Fibroblast of pulmonary artery (primary cell): ENCODE measurements at regions not wholly inside any gene's neighbourhood (a gene's known extent, or its start where the extent isn't known, plus 50 kb on each side); places are given as distances from the start of the nearest gene placed in this dataset.

ENCODE experiments used
- DNase-seq: peaks from one replicate; pipeline ENCODE4 v3.0.0-alpha.2; 2010; ENCODE audit warnings: low read depth
- H3K4me3 ChIP-seq: replicated peaks from 2 replicates; pipeline ENCODE4 v1.5.1; 2011; ENCODE audit warnings: low read depth, mild to moderate bottlenecking, control low read depth, low read length, moderate library complexity
- TF ChIP-seq, protein P1 (sequence below): IDR thresholded peaks from 2 replicates; pipeline ENCODE4 v1.5.1; 2011; ENCODE audit warnings: mild to moderate bottlenecking, control low read depth, low read length, inconsistent platforms; ENCODE audit errors: missing control alignments

DNA sequence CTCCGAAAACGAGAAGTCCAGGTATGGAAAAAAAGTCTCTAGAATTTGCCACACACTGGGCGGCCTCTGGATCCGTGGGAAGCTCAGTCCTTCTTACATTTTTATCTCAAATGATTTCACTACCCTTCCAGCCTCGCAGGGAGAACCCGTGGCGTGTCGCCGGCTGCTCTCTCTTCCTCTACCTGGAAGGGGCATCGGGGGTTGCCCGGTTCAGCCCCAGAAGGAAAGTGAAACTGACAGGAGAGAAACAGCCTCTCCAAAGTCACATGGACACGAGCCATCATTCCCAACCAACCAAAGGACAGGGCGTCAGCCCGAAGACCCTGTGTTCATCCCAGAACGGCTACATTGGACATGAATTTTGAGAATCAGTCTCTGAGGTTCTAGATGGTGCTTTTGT is 182.5 kb downstream of the ADSS2 start:
- TF ChIP-seq, protein P1, sequence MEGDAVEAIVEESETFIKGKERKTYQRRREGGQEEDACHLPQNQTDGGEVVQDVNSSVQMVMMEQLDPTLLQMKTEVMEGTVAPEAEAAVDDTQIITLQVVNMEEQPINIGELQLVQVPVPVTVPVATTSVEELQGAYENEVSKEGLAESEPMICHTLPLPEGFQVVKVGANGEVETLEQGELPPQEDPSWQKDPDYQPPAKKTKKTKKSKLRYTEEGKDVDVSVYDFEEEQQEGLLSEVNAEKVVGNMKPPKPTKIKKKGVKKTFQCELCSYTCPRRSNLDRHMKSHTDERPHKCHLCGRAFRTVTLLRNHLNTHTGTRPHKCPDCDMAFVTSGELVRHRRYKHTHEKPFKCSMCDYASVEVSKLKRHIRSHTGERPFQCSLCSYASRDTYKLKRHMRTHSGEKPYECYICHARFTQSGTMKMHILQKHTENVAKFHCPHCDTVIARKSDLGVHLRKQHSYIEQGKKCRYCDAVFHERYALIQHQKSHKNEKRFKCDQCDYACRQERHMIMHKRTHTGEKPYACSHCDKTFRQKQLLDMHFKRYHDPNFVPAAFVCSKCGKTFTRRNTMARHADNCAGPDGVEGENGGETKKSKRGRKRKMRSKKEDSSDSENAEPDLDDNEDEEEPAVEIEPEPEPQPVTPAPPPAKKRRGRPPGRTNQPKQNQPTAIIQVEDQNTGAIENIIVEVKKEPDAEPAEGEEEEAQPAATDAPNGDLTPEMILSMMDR = no peak
- DNase-seq = no peak
- no peak overlapping the region for H3K4me3 ChIP-seq

DNA sequence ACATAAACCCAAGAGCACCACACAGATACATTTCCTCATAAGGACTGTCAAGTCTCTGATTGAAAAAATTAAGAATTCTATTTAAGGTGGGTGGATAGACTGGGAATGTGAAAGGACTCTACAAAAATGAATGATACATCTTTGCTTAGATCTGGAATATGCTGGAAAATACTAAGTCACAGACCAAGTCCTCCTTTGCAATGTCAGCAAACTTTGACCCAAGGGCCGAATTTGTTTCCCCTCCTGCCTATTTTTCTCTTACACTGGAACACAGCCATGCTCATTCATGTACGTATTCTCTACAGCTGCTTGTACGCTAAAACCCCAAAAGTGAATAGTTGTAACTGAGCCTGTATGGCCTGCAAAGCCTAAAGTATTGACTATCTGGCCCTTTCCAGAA is 180.7 kb downstream of the ADSS2 start:
- TF ChIP-seq, protein P1 = no peak
- no peak for DNase-seq
- H3K4me3 ChIP-seq = no peak overlapping the region

DNA sequence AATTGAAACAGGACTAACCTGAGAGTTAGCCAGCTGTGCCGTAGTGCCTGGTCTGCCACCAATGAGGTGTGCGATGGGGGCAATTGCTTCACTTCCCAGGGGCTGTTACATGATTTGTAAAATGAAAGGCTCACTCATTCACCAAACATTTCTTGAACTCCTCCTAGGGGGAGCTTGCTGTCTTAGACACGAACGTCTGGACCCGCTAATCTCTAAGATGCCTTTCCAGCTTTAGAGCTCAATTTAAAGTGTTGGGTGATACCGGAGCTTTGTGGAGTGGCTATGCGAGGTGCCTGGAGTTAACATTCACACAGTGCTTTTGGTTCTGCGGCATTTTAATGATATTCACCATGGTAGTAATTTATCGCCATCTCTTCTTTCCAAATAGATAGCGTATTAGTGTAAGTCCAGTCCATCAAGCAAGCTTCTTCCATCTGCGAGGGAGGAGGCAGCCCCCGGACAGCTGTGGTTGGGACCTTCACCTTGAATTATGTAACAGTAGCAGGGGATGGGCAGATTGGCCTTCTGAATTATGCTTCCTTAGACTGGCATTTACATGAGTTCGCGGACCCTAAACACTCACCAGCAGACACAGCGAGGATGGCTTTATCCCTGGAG is 179.9 kb downstream of the ADSS2 start:
- no peak overlapping the region for H3K4me3 ChIP-seq
- no peak for DNase-seq
- TF ChIP-seq, protein P1 = no peak

DNA sequence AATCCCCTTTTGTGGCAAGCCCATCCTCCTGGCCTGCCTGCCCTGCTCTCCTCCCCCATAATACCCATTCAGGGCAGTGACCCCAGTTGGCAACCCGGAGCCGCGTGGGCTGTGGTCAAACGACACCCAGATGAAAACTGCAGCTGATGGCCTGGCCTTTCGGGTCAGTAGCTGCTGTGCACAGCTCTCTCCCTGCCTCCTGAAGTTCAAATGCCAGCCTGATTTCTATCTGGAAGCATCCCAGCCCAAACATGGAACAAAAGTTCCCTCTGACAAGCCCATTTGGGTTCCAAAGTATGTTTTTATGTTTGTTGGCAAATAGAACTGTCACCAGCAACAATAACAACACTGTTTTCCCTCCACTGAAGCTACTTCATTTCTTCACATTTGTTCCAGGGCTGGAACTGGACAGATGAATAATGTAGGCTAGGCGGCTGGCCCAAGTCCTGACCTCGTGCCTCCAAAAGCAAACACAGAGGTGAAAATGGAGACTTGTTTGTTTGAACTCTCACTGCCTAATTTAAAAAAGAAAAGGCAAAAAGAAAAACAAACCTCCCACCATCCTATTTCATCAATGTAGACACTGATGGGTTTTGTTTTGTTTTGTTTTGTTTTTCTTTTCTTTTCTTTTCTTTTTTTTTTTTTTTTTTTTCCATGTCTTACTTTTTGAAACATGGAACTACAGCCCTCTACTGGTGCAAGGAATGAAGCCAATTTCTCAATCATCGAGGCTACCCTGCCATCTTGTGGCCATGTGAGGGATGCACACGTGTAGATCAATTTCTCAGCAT is 179.0 kb downstream of the ADSS2 start:
- no peak overlapping the region for H3K4me3 ChIP-seq
- peak; percentile 96 for DNase-seq
- TF ChIP-seq, protein P1 = peak; percentile 98

DNA sequence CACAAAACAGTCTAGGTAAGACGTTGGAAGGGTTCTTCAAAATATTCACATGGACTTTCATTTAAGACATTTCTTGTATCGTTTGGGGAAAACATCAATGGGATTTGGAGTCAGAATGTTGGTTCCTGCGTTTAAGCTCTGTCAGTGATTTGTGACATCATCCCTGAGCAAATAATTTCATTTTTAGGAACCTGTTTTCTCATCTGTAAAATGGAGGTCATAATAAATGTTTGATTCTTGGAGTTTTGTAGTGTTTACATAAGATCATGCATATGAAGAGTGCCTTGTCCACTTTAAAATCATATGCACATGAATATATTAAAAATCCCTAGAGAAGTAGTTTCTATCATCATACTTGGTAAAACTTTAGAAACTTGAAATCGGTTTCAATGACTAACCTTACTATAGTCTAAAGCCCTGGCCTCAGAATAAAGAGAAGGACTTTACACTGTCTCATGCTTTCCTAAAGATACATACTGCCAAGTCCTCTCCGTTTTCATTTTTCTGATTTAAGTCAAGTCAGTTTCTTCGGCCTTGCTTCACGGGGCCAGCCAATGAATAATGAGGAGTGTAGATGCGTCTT is 178.4 kb downstream of the ADSS2 start:
- peak overlapping the region; percentile 50 for H3K4me3 ChIP-seq

DNA sequence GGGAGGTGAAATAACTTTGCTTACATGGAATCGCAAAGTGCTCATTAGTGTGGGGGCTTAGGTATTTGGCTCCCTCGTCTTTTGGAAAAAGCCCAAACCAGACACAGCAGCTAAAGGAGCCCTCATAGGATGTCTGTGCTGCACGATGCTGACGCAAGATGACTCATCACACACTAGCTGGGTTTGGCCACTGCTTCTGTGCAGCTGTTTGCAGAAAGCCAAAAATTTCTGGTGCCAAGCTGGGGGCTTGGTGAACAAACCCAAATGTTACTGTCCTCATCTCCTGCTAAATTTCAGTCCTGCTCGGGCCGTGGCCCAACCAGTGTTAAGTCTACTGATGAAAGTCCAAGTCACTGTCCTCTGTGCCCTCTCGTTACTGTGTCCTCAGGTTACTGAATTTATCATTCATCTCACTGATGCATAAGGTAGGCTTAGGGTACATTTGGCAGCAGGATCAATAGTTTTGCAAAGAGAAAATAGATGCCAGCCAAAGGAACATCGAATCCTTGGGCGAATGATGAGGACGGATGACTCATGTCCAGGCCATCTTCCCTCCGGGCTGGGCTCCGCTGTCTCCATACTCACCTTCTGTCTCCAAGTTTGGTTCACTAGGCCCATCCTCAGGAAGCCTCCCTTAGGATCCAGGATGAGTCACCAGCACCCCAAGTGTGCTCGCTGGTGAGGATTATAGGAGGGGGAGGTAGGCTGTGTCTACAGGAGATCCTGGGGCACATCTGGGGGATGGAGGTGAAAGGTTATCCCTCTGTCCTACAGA is 177.7 kb downstream of the ADSS2 start:
- peak overlapping the region; percentile 50 for H3K4me3 ChIP-seq
- TF ChIP-seq, protein P1 = no peak
- peak; percentile 98 for DNase-seq

More for the DNA sequence above, 178.4 kb downstream of the ADSS2 start:
- TF ChIP-seq, protein P1 = no peak
- no peak for DNase-seq
